ENCODE measurements at regions not wholly inside any gene's neighbourhood (a gene's known extent, or its start where the extent isn't known, plus 50 kb on each side); places are given as distances from the start of the nearest gene placed in this dataset.
"Not testable (repeated sequence)": the region's sequence is repeated elsewhere in the genome, so short reads cannot be mapped to it uniquely, and the experiment has no call there.

GRCh38 chr9:7342229-7342628 lies 457.3 kb downstream of the DMAC1 start:
- DNase-seq = peak; percentile 54

GRCh38 chr9:7341571-7341970 lies 458.0 kb downstream of the DMAC1 start:
- no peak for DNase-seq

GRCh38 chr9:7340451-7340850 lies 459.1 kb downstream of the DMAC1 start:
- DNase-seq = no peak

GRCh38 chr9:7338586-7339281 lies 460.8 kb downstream of the DMAC1 start:
- no peak for DNase-seq

- peak; percentile 79 for DNase-seq
Measured at GRCh38 chr9:7336356-7337065, 463.1 kb downstream of the DMAC1 start.

- DNase-seq = peak; percentile 67
Measured at GRCh38 chr9:7333719-7334118, 465.9 kb downstream of the DMAC1 start.

- no peak for DNase-seq
Measured at GRCh38 chr9:7332780-7333179, 466.8 kb downstream of the DMAC1 start.

- no peak for DNase-seq
Measured at GRCh38 chr9:7328453-7328852, 471.1 kb downstream of the DMAC1 start.

- no peak for DNase-seq
Measured at GRCh38 chr9:7325995-7326394, 473.6 kb downstream of the DMAC1 start.

- no peak for DNase-seq
Measured at GRCh38 chr9:7324152-7324598, 475.4 kb downstream of the DMAC1 start.

GRCh38 chr9:7320841-7321240 lies 478.7 kb downstream of the DMAC1 start:
- DNase-seq = no peak

GRCh38 chr9:7320139-7320538 lies 479.4 kb downstream of the DMAC1 start:
- DNase-seq = peak; percentile 54

- DNase-seq = no peak
Measured at GRCh38 chr9:7318920-7319319, 480.7 kb downstream of the DMAC1 start.

GRCh38 chr9:7316967-7317366 lies 482.6 kb downstream of the DMAC1 start:
- DNase-seq = no peak

- DNase-seq = no peak
Measured at GRCh38 chr9:7316166-7316795, 483.3 kb downstream of the DMAC1 start.

- peak; percentile 38 for DNase-seq
Measured at GRCh38 chr9:7315746-7316145, 483.8 kb downstream of the DMAC1 start.

GRCh38 chr9:7315116-7315515 lies 484.5 kb downstream of the DMAC1 start:
- no peak for DNase-seq

- no peak for DNase-seq
Measured at GRCh38 chr9:7313389-7313788, 486.2 kb downstream of the DMAC1 start.

GRCh38 chr9:7309051-7309450 lies 490.5 kb downstream of the DMAC1 start:
- DNase-seq = not testable (repeated sequence)

GRCh38 chr9:7305677-7306076 lies 493.9 kb downstream of the DMAC1 start:
- no peak for DNase-seq

- no peak for DNase-seq
Measured at GRCh38 chr9:7304627-7304995, 495.0 kb downstream of the DMAC1 start.

- no peak for DNase-seq
Measured at GRCh38 chr9:7303907-7304626, 495.5 kb downstream of the DMAC1 start.

- DNase-seq = no peak
Measured at GRCh38 chr9:7300484-7300883, 499.1 kb downstream of the DMAC1 start.

Measured in tongue (tissue), 1 donor.